ENCODE measurements at regions not wholly inside any gene's neighbourhood (a gene's known extent, or its start where the extent isn't known, plus 50 kb on each side); places are given as distances from the start of the nearest gene placed in this dataset.

GRCh38 chr6:23390221-23390620 lies 735.8 kb upstream of the NRSN1 start:
- no peak for DNase-seq

- DNase-seq: no peak
These were observed 731.3 kb upstream of the NRSN1 start for GRCh38 chr6:23394681-23395080.

GRCh38 chr6:23395381-23395780 lies 730.6 kb upstream of the NRSN1 start:
- DNase-seq: no peak

GRCh38 chr6:23396949-23397348 lies 729.1 kb upstream of the NRSN1 start:
- no peak for DNase-seq

GRCh38 chr6:23403460-23403859 lies 722.6 kb upstream of the NRSN1 start:
- DNase-seq: no peak

- DNase-seq: no peak
These were observed 716.5 kb upstream of the NRSN1 start for GRCh38 chr6:23409531-23409930.

GRCh38 chr6:23410439-23410838 lies 715.6 kb upstream of the NRSN1 start:
- no peak for DNase-seq

GRCh38 chr6:23412770-23413169 lies 713.2 kb upstream of the NRSN1 start:
- no peak for DNase-seq

- DNase-seq: no peak
These were observed 712.5 kb upstream of the NRSN1 start for GRCh38 chr6:23413327-23414050.

- no peak for DNase-seq
These were observed 712.0 kb upstream of the NRSN1 start for GRCh38 chr6:23414051-23414445.

GRCh38 chr6:23414922-23415321 lies 711.1 kb upstream of the NRSN1 start:
- DNase-seq: no peak

- no peak for DNase-seq
These were observed 710.1 kb upstream of the NRSN1 start for GRCh38 chr6:23415819-23416427.

- DNase-seq: no peak
These were observed 708.9 kb upstream of the NRSN1 start for GRCh38 chr6:23417133-23417532.

- no peak for DNase-seq
These were observed 707.9 kb upstream of the NRSN1 start for GRCh38 chr6:23418095-23418494.

- no peak for DNase-seq
These were observed 707.0 kb upstream of the NRSN1 start for GRCh38 chr6:23419046-23419445.

- DNase-seq: no peak
These were observed 705.2 kb upstream of the NRSN1 start for GRCh38 chr6:23420659-23421350.

GRCh38 chr6:23424584-23424983 lies 701.4 kb upstream of the NRSN1 start:
- DNase-seq: no peak

- DNase-seq: no peak
These were observed 690.9 kb upstream of the NRSN1 start for GRCh38 chr6:23435126-23435525.

- no peak for DNase-seq
These were observed 690.2 kb upstream of the NRSN1 start for GRCh38 chr6:23435798-23436197.

- no peak for DNase-seq
These were observed 684.1 kb upstream of the NRSN1 start for GRCh38 chr6:23441808-23442461.

- no peak for DNase-seq
These were observed 680.8 kb upstream of the NRSN1 start for GRCh38 chr6:23445157-23445710.

- DNase-seq: no peak
These were observed 679.5 kb upstream of the NRSN1 start for GRCh38 chr6:23446469-23446967.

GRCh38 chr6:23447731-23448130 lies 678.3 kb upstream of the NRSN1 start:
- no peak for DNase-seq

All from suppressor macrophage treated with lipopolysaccharide for 4 hours (primary cell).